GM23338 (cell line): ENCODE measurements at regions not wholly inside any gene's neighbourhood (a gene's known extent, or its start where the extent isn't known, plus 50 kb on each side); places are given as distances from the start of the nearest gene placed in this dataset.

ENCODE experiments used
- ATAC-seq: fragments of 200-7000 bp; cut with Tn5 transposase; 3 replicates; pipeline ENCODE4 v1.9.1; 2020
- DNase-seq: peaks from one replicate; pipeline ENCODE4 v3.0.0-alpha.2; 2015; ENCODE audit warnings: low spot score
- H2AFZ ChIP-seq: fragments of 200-600 bp; sonication (generic); 2 replicates; pipeline ENCODE4 v1.8.0; 2016; ENCODE audit warnings: antibody characterized with exemption, mild to moderate bottlenecking, moderate library complexity
- H3F3A ChIP-seq: fragments of 200-600 bp; sonication (generic); replicated peaks from 2 replicates; pipeline ENCODE4 v1.8.0; 2017; ENCODE audit warnings: antibody characterized with exemption, mixed run types, low read depth
- H3K27ac ChIP-seq: fragments of 200-600 bp; sonication (generic); 2 replicates; pipeline ENCODE4 v1.6.1; 2016; ENCODE audit warnings: low read depth
- H3K27me3 ChIP-seq: fragments of 200-600 bp; sonication (generic); 2 replicates; pipeline ENCODE4 v1.8.0; 2016; ENCODE audit warnings: mild to moderate bottlenecking, mixed run types, moderate library complexity; ENCODE audit not compliant: insufficient read depth
- H3K36me3 ChIP-seq: fragments of 200-600 bp; sonication (generic); 2 replicates; pipeline ENCODE4 v1.8.0; 2016; ENCODE audit warnings: mild to moderate bottlenecking; ENCODE audit not compliant: insufficient read depth
- H3K4me1 ChIP-seq: fragments of 200-600 bp; sonication (generic); 2 replicates; pipeline ENCODE4 v1.8.0; 2016; ENCODE audit warnings: mild to moderate bottlenecking, moderate library complexity; ENCODE audit not compliant: insufficient read depth
- H3K4me2 ChIP-seq: fragments of 200-600 bp; sonication (generic); 2 replicates; pipeline ENCODE4 v1.7.1; 2017; ENCODE audit warnings: mixed run types
- H3K4me3 ChIP-seq: fragments of 200-600 bp; sonication (generic); 2 replicates; pipeline ENCODE4 v1.6.1; 2016; ENCODE audit warnings: mixed run types
- H3K79me2 ChIP-seq: fragments of 200-600 bp; sonication (generic); replicated peaks from 2 replicates; pipeline ENCODE4 v1.8.0; 2017; ENCODE audit warnings: mild to moderate bottlenecking; ENCODE audit not compliant: insufficient read depth
- H3K9me2 ChIP-seq: fragments of 200-600 bp; sonication (generic); 2 replicates; pipeline ENCODE4 v1.8.0; 2017; ENCODE audit not compliant: insufficient read depth
- H4K20me1 ChIP-seq: fragments of 200-600 bp; sonication (generic); replicated peaks from 2 replicates; pipeline ENCODE4 v1.8.0; 2017; ENCODE audit warnings: mild to moderate bottlenecking; ENCODE audit not compliant: insufficient read depth
- H3K27ac Mint-ChIP-seq: 2 replicates; pipeline ENCODE4 v1.8.0; 2020; ENCODE audit warnings: inconsistent platforms, mild to moderate bottlenecking, moderate library complexity, mixed read lengths
- H3K27me3 Mint-ChIP-seq: 3 replicates; pipeline ENCODE4 v1.8.0; 2022; ENCODE audit warnings: low read depth, mild to moderate bottlenecking, moderate library complexity, mixed read lengths, inconsistent platforms; ENCODE audit not compliant: insufficient read depth, poor library complexity
- H3K36me3 Mint-ChIP-seq: 3 replicates; pipeline ENCODE4 v1.8.0; 2021; ENCODE audit warnings: low read depth, mild to moderate bottlenecking, inconsistent platforms, moderate library complexity, mixed read lengths
- H3K4me1 Mint-ChIP-seq: 3 replicates; pipeline ENCODE4 v1.8.0; 2020; ENCODE audit warnings: mild to moderate bottlenecking, inconsistent platforms, mixed read lengths
- H3K4me3 Mint-ChIP-seq: 3 replicates; pipeline ENCODE4 v1.8.0; 2021; ENCODE audit warnings: moderate library complexity, mild to moderate bottlenecking, inconsistent platforms, mixed read lengths
- H3K9me3 Mint-ChIP-seq: 3 replicates; pipeline ENCODE4 v1.8.0; 2020; ENCODE audit warnings: moderate library complexity, mild to moderate bottlenecking, inconsistent platforms, mixed read lengths
- CREB1 ChIP-seq: fragments of 250-450 bp; sonication (Bioruptor Pico); IDR thresholded peaks from 2 replicates; pipeline ENCODE4 v1.5.0; 2020; ENCODE audit warnings: low read depth, mild to moderate bottlenecking, moderate library complexity
- CTCF ChIP-seq, 2 experiments: fragments of 200-600 bp in 1 of 2; sonication (generic) in 1 of 2; conservative IDR thresholded peaks; 2 replicates each; pipeline versions ENCODE4 v1.5.1 to v1.6.1; 2016 to 2017; ENCODE audit warnings: antibody characterized with exemption in 2 of 2, low read depth in 2 of 2, mild to moderate bottlenecking in 2 of 2, moderate library complexity in 1 of 2
- EZH2 ChIP-seq: fragments of 200-600 bp; sonication (generic); IDR thresholded peaks from one replicate; pipeline ENCODE4 v1.8.0; 2017; ENCODE audit warnings: antibody characterized with exemption, mild to moderate bottlenecking, low read depth; ENCODE audit not compliant: unreplicated experiment
- EZH2phosphoT487 ChIP-seq: fragments of 200-600 bp; sonication (generic); IDR thresholded peaks from one replicate; pipeline ENCODE4 v1.8.1; 2018; ENCODE audit warnings: antibody characterized with exemption; ENCODE audit not compliant: unreplicated experiment
- JUNB ChIP-seq: IDR thresholded peaks from one replicate; pipeline ENCODE4 v1.6.1; 2016; ENCODE audit warnings: antibody characterized with exemption; ENCODE audit not compliant: unreplicated experiment
- REST ChIP-seq: IDR thresholded peaks from one replicate; pipeline ENCODE4 v1.6.1; 2018; ENCODE audit warnings: antibody characterized with exemption; ENCODE audit not compliant: unreplicated experiment
- ZNF331 ChIP-seq: fragments of 250-450 bp; sonication (Bioruptor Pico); IDR thresholded peaks from 2 replicates; pipeline ENCODE4 v1.5.0; 2020; ENCODE audit warnings: low read depth, mild to moderate bottlenecking, moderate library complexity

- H3K79me2 ChIP-seq: no peaks in the 10 kb centered on the region
- no peaks in the 10 kb centered on the region for H3K36me3 ChIP-seq
- no peak overlapping the region for H3K27ac ChIP-seq
- no peaks in the 10 kb centered on the region for H3K9me2 ChIP-seq
- no peak overlapping the region for H3K27ac Mint-ChIP-seq
- H2AFZ ChIP-seq: no peak overlapping the region
- H3K4me1 Mint-ChIP-seq: 0 out of 3 replicates have a peak, but pooled peaks cover 2% of the 10 kb centered on the region
- H3K4me3 ChIP-seq: no peak overlapping the region
- H3K36me3 Mint-ChIP-seq: peaks cover 14% of the 10 kb centered on the region; the same call in 2 of the 3 replicates
- ATAC-seq: no peak
- H3K27me3 ChIP-seq: no peaks in the 10 kb centered on the region
- H3F3A ChIP-seq: no peaks in the 10 kb centered on the region
- H4K20me1 ChIP-seq: no peaks in the 10 kb centered on the region
- H3K9me3 Mint-ChIP-seq: peaks cover 22% of the 10 kb centered on the region
- H3K4me1 ChIP-seq: no peaks in the 10 kb centered on the region
- no peak for TF ChIP-seq EZH2
- TF ChIP-seq JUNB: no peak
- TF ChIP-seq REST: no peak
- TF ChIP-seq ZNF331 (CRISPR knock-in tag): no peak
- no peak overlapping the region for H3K4me2 ChIP-seq
- H3K4me3 Mint-ChIP-seq: no peak overlapping the region
- no peak for DNase-seq
- no peaks in the 10 kb centered on the region for H3K27me3 Mint-ChIP-seq
These were observed 193.0 kb upstream of the PBX1 start for GRCh38 chr1:164366014-164366413.

- no peaks in the 10 kb centered on the region for H3K27me3 Mint-ChIP-seq
- H3K9me2 ChIP-seq: 0 out of 2 replicates have a peak, but pooled peaks cover 5% of the 10 kb centered on the region
- H3K36me3 ChIP-seq: no peaks in the 10 kb centered on the region
- H3K27ac ChIP-seq: no peak overlapping the region
- no peaks in the 10 kb centered on the region; the same call in 1 of the 2 replicates for H3K4me1 ChIP-seq
- peaks cover 7% of the 10 kb centered on the region; the same call in 2 of the 3 replicates for H3K4me1 Mint-ChIP-seq
- H3K4me3 Mint-ChIP-seq: no peak overlapping the region
- no peaks in the 10 kb centered on the region for H3K27me3 ChIP-seq
- H3K4me2 ChIP-seq: no peak overlapping the region
- H4K20me1 ChIP-seq: no peaks in the 10 kb centered on the region
- no peaks in the 10 kb centered on the region for H3K79me2 ChIP-seq
- DNase-seq (no peak), ATAC-seq (no peak)
- H3K36me3 Mint-ChIP-seq: peaks cover 14% of the 10 kb centered on the region; the same call in 2 of the 3 replicates
- H2AFZ ChIP-seq: 0 out of 2 replicates have a peak overlapping the region, but pooled peaks have one; percentile 2
- peaks cover 22% of the 10 kb centered on the region for H3K9me3 Mint-ChIP-seq
- no peaks in the 10 kb centered on the region for H3F3A ChIP-seq
- H3K27ac Mint-ChIP-seq: no peak overlapping the region
- no peak overlapping the region for H3K4me3 ChIP-seq
- no peak for TF ChIP-seq REST
- TF ChIP-seq CREB1: no peak
- TF ChIP-seq EZH2phosphoT487: no peak
- no peak for TF ChIP-seq CTCF (conservative IDR thresholded peaks at IDR 0.05; ENCODE audit: low read depth in 2 of 2)
- no peak for TF ChIP-seq JUNB
These were observed 189.2 kb upstream of the PBX1 start for GRCh38 chr1:164369698-164370365.
